GM10266 (cell line): ENCODE measurements at regions not wholly inside any gene's neighbourhood (a gene's known extent, or its start where the extent isn't known, plus 50 kb on each side); places are given as distances from the start of the nearest gene placed in this dataset.

Source experiments
- DNase-seq: peaks from one replicate; pipeline ENCODE4 v3.0.0; 2012; ENCODE audit errors: extremely low spot score
- TF ChIP-seq, protein P1 (sequence below): IDR thresholded peaks from 2 replicates; pipeline ENCODE4 v1.5.1; 2012; ENCODE audit warnings: mild to moderate bottlenecking, low read depth; ENCODE audit not compliant: control insufficient read depth, insufficient read depth; ENCODE audit errors: missing control alignments

DNA sequence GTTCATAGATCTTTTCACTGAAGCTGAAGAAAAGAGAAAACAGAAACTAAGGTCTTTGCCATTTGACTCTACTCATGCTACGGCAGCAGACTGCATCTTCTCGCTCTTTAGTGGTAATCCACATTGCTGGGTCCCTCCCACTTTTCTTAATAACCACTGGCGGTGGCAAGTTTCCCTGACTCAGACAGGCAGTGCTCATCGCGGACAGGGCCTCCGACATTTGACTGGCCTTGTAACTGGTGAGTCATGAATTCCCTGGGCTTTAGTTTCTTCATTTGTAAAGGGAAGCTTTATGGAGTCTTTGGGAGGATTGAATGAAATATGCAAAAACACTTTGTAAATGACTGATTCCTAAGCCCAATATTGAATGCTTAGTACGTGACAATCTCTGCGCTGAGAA is 238.2 kb upstream of the RBBP8 start:
- TF ChIP-seq, protein P1, sequence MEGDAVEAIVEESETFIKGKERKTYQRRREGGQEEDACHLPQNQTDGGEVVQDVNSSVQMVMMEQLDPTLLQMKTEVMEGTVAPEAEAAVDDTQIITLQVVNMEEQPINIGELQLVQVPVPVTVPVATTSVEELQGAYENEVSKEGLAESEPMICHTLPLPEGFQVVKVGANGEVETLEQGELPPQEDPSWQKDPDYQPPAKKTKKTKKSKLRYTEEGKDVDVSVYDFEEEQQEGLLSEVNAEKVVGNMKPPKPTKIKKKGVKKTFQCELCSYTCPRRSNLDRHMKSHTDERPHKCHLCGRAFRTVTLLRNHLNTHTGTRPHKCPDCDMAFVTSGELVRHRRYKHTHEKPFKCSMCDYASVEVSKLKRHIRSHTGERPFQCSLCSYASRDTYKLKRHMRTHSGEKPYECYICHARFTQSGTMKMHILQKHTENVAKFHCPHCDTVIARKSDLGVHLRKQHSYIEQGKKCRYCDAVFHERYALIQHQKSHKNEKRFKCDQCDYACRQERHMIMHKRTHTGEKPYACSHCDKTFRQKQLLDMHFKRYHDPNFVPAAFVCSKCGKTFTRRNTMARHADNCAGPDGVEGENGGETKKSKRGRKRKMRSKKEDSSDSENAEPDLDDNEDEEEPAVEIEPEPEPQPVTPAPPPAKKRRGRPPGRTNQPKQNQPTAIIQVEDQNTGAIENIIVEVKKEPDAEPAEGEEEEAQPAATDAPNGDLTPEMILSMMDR, result no peak
- no peak for DNase-seq

DNA sequence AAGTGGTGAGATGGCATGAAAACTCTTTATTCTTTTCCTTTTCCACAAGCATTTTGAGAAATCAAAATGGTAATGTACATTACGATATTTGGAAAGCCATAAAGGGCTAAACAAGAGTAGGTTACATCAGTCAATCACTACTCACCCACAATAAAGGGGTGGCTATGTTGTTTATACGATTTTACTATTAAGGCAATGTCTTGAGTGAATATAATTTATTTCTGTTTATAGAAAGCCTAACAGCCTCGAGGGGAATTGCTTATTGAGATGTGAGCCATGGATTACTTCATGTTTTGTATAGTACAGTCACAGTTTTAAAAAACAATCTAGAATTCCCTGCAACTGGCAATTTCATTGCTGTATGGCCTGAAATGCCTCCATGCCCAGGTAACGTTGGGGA is 237.5 kb upstream of the RBBP8 start:
- DNase-seq, result no peak
- TF ChIP-seq, protein P1, result no peak

DNA sequence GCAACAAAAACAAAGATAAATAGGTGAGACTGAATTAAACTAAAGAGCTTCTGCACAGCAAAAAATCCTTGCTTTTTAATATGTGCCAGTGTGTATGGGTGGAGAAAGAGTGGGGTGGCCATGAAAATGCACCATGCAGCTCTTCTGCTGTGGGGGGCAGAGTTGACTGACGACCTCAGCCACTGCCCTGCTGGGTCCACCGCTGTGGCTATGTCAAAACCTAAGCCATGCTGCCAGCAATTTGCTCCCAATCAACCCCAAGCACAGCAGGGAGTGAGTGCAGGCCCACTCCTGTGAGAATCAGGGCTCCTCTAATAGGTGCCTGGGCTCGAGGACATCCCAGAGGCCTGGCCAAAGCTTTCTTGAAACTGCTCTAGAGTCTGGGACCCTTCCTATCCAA is 235.6 kb upstream of the RBBP8 start:
- TF ChIP-seq, protein P1, result no peak
- DNase-seq, result no peak

DNA sequence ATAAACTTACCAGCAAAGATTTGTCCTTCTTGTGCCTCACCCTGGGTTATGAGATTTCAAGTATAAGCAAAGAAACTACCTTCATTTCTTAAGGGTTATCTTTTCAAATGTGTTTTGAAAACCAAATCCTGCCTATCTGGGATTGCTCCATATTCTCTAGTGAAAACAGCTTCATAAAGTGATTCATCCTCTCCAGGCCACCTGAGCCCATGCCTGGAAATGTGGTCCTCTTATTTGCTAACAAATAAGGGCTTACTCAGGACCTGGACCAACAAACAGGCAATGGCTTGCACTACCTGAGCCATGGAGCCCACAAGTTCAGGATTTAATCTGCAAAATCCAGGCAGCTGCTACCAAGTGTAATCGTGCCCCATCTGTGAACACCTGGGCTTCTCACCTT is 234.4 kb upstream of the RBBP8 start:
- DNase-seq, result no peak
- TF ChIP-seq, protein P1, result no peak

DNA sequence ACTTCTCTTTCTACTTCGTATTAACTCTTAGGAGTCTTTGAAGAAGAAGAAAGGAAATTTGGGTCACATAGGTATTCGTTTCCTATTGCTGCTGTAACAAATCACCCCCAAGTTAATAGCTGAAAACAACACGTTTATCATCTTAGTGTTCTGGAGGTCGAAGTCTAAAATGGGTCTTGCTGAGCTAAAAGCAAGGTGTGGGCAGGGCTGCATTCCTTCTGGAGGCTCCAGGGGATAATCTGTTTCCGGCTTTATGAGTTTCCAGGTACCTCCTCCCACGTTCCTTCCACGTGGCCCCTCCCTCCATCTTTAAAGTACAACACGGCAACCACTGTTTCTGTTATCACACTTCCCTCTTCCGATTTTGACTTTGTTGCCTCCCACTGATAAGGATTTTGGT is 233.5 kb upstream of the RBBP8 start:
- TF ChIP-seq, protein P1, result no peak
- no peak for DNase-seq

DNA sequence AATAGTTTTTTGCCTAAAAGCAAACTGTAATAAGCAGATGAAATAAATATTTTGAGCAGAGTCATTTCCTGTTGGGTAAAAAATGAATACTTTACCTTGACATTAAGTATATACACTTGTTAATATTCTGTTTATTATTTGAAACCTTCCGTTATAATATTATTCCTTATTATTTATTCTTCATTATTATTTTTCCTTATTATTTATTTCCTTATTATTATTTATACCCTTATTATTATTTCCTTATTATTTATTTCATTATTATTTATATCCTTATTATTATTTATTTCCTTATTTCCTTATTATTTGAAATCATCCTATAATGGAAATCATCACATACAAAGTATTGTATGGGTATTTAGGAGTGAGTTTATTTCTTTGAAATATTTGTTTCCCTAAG is 232.2 kb upstream of the RBBP8 start:
- no peak for DNase-seq

DNA sequence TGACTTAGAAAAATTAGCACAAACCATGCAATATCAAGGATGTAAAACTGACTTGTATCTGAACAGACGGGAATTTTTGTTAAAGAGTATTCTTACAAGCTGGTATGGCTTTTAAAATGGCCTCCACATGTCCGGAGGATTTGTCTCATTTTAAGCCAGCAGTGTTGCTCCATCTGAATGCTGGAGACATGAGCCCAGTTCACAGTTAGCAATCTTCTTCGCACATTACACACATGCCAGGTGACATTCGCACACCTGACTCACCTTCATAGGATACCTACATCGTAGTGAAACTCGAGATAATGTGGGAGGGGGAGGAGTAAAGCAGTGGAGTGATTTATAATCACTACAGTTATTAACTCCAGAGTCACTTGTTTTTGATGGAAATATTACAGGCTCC is 231.8 kb upstream of the RBBP8 start:
- DNase-seq, result no peak
- TF ChIP-seq, protein P1, result no peak

More for the DNA sequence above, 232.2 kb upstream of the RBBP8 start:
- TF ChIP-seq, protein P1, result no peak
